SU-DHL-6 (cell line): ENCODE measurements at regions not wholly inside any gene's neighbourhood (a gene's known extent, or its start where the extent isn't known, plus 50 kb on each side); places are given as distances from the start of the nearest gene placed in this dataset.

Source experiments
- H2AFZ ChIP-seq: fragments of 200-600 bp; sonication (generic); 2 replicates; pipeline ENCODE4 v1.6.1; 2014; ENCODE audit warnings: low read depth, mild to moderate bottlenecking, moderate library complexity, mixed read lengths, antibody characterized with exemption, low read length; ENCODE audit not compliant: severe bottlenecking
- H3F3A ChIP-seq: fragments of 200-600 bp; shearing (Covaris generic); 2 replicates; pipeline ENCODE4 v1.6.0; 2016; ENCODE audit warnings: antibody characterized with exemption, mild to moderate bottlenecking; ENCODE audit not compliant: insufficient read depth
- H3K27ac ChIP-seq: fragments of 200-600 bp; sonication (generic); 2 replicates; pipeline ENCODE4 v1.5.1; 2016; ENCODE audit warnings: low read depth, mild to moderate bottlenecking, low read length, moderate library complexity, mixed read lengths
- H3K27me3 ChIP-seq: fragments of 200-600 bp; sonication (generic), shearing (Covaris generic); 2 replicates; pipeline ENCODE4 v1.6.0; 2014; ENCODE audit warnings: mild to moderate bottlenecking, low read length
- H3K36me3 ChIP-seq: fragments of 200-600 bp; sonication (generic); 2 replicates; pipeline ENCODE4 v1.6.1; 2014; ENCODE audit warnings: mild to moderate bottlenecking, low read length, mixed read lengths
- H3K4me2 ChIP-seq: fragments of 300-600, 200-600 bp; shearing (Covaris generic), sonication (generic); 2 replicates; pipeline ENCODE4 v1.6.0; 2014; ENCODE audit warnings: low read length, low read depth, mild to moderate bottlenecking; ENCODE audit not compliant: poor library complexity, severe bottlenecking
- H3K4me3 ChIP-seq: fragments of 200-600 bp; sonication (generic); 2 replicates; pipeline ENCODE4 v1.5.1; 2014; ENCODE audit warnings: antibody characterized with exemption, low read length, mild to moderate bottlenecking, mixed read lengths; ENCODE audit not compliant: insufficient read depth, poor library complexity, severe bottlenecking
- H3K79me2 ChIP-seq: fragments of 200-600 bp; sonication (generic); 2 replicates; pipeline ENCODE4 v1.6.1; 2014; ENCODE audit warnings: mild to moderate bottlenecking, low read length, moderate library complexity; ENCODE audit not compliant: insufficient read depth
- H3K9ac ChIP-seq: fragments of 200-600 bp; sonication (generic); 2 replicates; pipeline ENCODE4 v1.7.0; 2014; ENCODE audit warnings: mild to moderate bottlenecking, low read length
- H3K9me2 ChIP-seq: fragments of 200-600 bp; sonication (generic); replicated peaks from 2 replicates; pipeline ENCODE4 v1.6.1; 2014; ENCODE audit warnings: low read length; ENCODE audit not compliant: insufficient read depth
- H3K9me3 ChIP-seq: fragments of 200-600 bp; sonication (generic); 2 replicates; pipeline ENCODE4 v1.6.1; 2014; ENCODE audit warnings: low read length, mixed read lengths; ENCODE audit not compliant: insufficient read depth
- H4K20me1 ChIP-seq: fragments of 200-600 bp; sonication (generic); 2 replicates; pipeline ENCODE4 v1.6.1; 2014; ENCODE audit warnings: low read depth, mild to moderate bottlenecking, antibody characterized with exemption, low read length, moderate library complexity, mixed read lengths
- CTCF ChIP-seq: fragments of 200-600 bp; sonication (generic); IDR thresholded peaks from one replicate; pipeline ENCODE4 v1.5.1; 2017; ENCODE audit warnings: antibody characterized with exemption, mild to moderate bottlenecking, low read length, moderate library complexity; ENCODE audit not compliant: insufficient read depth, poor library complexity, severe bottlenecking
- EZH2phosphoT487 ChIP-seq: fragments of 200-600 bp; sonication (generic), shearing (Covaris generic); conservative IDR thresholded peaks from 2 replicates; pipeline ENCODE4 v1.6.1; 2018; ENCODE audit warnings: mild to moderate bottlenecking, antibody characterized with exemption, low read length, moderate library complexity, mixed read lengths

GRCh38 chr13:30128095-30128494 is 179.3 kb downstream of the KATNAL1 start:
- H3K9ac ChIP-seq = no peak overlapping the region
- no peaks in the 10 kb centered on the region for H3F3A ChIP-seq
- no peaks in the 10 kb centered on the region for H3K27me3 ChIP-seq
- H2AFZ ChIP-seq = no peak overlapping the region
- H3K27ac ChIP-seq = no peak overlapping the region
- TF ChIP-seq EZH2phosphoT487 = no peak
- TF ChIP-seq CTCF = no peak
- no peak overlapping the region for H3K4me2 ChIP-seq
- H3K36me3 ChIP-seq = no peaks in the 10 kb centered on the region
- no peaks in the 10 kb centered on the region for H3K79me2 ChIP-seq
- H3K9me2 ChIP-seq = no peaks in the 10 kb centered on the region
- no peaks in the 10 kb centered on the region for H3K9me3 ChIP-seq
- no peaks in the 10 kb centered on the region for H4K20me1 ChIP-seq
- no peak overlapping the region for H3K4me3 ChIP-seq

GRCh38 chr13:30126903-30127428 is 180.4 kb downstream of the KATNAL1 start:
- H3K9me3 ChIP-seq = no peaks in the 10 kb centered on the region
- H3K27ac ChIP-seq = no peak overlapping the region
- no peak for TF ChIP-seq EZH2phosphoT487
- no peak for TF ChIP-seq CTCF

GRCh38 chr13:30125422-30126073 is 181.8 kb downstream of the KATNAL1 start:
- Histone ChIP-seq H3K9me2 (no peaks in the 10 kb centered on the region), H3K79me2 (no peaks in the 10 kb centered on the region), H3K9ac (no peak overlapping the region), H3F3A (no peaks in the 10 kb centered on the region), H3K9me3 (no peaks in the 10 kb centered on the region), H3K4me2 (no peak overlapping the region), H2AFZ (no peak overlapping the region), H3K27ac (no peak overlapping the region), H4K20me1 (no peaks in the 10 kb centered on the region), H3K27me3 (no peaks in the 10 kb centered on the region), H3K36me3 (no peaks in the 10 kb centered on the region), H3K4me3 (no peak overlapping the region)
- TF ChIP-seq EZH2phosphoT487 (no peak), CTCF (no peak)

More at GRCh38 chr13:30126903-30127428, 180.4 kb downstream of the KATNAL1 start:
- no peak overlapping the region for H3K4me3 ChIP-seq
- no peak overlapping the region for H2AFZ ChIP-seq
- no peak overlapping the region for H3K4me2 ChIP-seq
- H3K9ac ChIP-seq = no peak overlapping the region
- no peaks in the 10 kb centered on the region for H4K20me1 ChIP-seq
- H3F3A ChIP-seq = no peaks in the 10 kb centered on the region
- no peaks in the 10 kb centered on the region for H3K9me2 ChIP-seq
- no peaks in the 10 kb centered on the region for H3K27me3 ChIP-seq
- no peaks in the 10 kb centered on the region for H3K79me2 ChIP-seq
- no peaks in the 10 kb centered on the region for H3K36me3 ChIP-seq
